NCI-H510A treated with DMSO at 0.1 percent for 48 hours (cell line): ENCODE measurements at regions not wholly inside any gene's neighbourhood (a gene's known extent, or its start where the extent isn't known, plus 50 kb on each side); places are given as distances from the start of the nearest gene placed in this dataset.
A peak's percentile ranks its signal among the peaks of the same experiment; 100 is the strongest.
"Not testable (repeated sequence)": the region's sequence is repeated elsewhere in the genome, so short reads cannot be mapped to it uniquely, and the experiment has no call there.

Experiments
- DNase-seq: peaks from one replicate; lab custom pipeline; 2025; lab: John Stamatoyannopoulos, UW

DNA sequence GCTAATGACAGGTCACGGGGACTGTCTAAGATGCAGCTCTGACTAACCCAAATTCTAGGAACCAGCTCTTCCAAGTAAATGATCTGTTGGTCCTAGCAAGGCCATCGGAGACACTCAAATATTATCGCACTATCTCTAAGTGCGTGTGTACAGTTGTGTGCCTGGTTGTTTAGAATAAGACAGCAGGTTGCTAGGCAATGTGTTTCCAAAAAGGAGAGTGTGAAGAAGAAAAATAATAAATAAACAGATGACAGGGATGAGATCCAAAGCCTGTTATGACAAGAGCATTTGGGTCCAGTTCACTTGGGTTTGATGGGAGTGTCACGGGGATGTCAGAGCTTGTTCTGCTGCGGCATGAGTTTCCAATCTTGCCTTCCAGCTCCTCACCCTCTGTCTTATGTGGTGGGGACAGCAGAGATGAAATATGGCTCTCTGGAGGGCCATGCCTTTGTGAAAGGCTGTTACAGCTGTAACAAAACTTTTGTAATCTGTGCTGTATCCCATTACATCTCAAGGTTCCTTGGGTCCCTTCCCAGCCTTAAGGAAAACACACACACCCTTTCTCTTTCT is 127.5 kb upstream of the TNP1 start:
- DNase-seq = peak; percentile 37

GRCh38 chr2:216985658-216986141 is 125.8 kb upstream of the TNP1 start:
- DNase-seq = peak; percentile 96

DNA sequence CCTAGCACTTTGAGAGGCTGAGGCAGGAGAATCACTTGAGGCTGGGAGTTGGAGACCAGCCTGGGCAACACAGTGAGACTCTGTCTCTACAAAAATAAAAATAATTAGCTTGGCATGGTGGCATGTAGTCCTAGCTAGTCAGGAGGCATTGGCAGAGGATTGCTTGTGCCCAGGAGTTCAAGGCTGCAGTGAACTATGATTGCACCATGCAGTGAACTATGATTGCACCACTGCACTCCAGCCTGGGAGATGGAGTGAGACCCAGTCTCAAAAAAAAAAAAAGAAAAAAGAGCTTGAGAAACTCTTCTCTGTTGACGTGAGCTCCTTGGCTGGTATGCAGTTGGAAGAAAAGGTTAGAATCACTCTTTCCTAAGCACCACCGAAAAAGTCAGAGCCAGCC is 125.1 kb upstream of the TNP1 start:
- peak; percentile 19 for DNase-seq

DNA sequence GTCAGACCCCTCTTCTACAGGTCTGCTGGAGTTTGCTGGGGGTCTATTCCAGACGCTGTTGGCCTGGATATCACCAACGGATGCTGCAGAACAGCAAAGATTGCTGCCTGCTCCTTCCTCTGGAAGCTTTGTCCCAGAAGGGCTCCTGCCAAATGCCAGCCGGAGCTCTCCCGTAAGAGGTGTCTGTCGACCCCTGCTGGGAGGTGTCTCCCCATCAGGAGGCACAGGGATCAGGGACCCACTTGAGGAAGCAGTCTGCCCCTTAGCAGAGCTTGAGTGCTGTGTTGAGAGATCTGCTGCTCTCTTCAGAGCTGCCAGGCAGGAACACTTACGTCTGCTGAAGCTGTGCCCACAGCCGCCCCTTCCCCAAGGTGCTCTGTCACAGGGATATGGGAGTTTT is 122.1 kb upstream of the TNP1 start:
- DNase-seq = not testable (repeated sequence)

- not testable (repeated sequence) for DNase-seq
Measured at GRCh38 chr2:216980510-216980909, 120.6 kb upstream of the TNP1 start.

- no peak for DNase-seq
Measured at GRCh38 chr2:216974321-216975302, 114.7 kb upstream of the TNP1 start.

- no peak for DNase-seq
Measured at GRCh38 chr2:216971593-216971992, 111.7 kb upstream of the TNP1 start.

- DNase-seq = no peak
Measured at GRCh38 chr2:216970359-216970915, 110.6 kb upstream of the TNP1 start.

- no peak for DNase-seq
Measured at GRCh38 chr2:216967889-216968288, 108.0 kb upstream of the TNP1 start.

DNA sequence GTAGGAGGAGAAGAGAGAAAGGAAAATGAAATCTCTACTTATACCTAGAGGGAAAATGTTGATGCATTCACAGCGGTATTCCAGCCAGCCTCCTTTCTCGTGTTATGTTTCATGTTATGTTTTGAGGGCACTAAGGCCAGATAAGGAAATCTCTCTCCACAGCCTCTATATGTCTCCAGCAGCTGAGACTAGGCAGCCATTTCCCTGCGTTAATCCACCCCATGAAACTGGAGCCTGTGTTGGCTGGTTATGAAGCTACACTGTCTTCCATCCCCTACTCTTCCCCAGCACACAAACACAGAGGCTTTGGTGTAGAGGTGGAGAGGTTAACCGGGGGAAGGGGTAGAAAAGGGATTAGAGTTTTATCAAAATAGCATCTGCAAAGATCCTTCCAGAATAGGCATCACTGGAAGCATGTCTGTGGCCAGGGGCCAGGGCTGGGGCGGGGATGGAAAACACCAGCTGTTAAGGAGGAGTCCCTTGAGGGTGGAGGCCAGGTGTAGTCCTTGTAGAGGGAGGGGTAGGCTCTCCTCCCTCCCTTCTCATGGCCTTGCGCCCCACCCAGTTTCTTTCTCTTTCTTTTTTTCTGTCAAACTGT is 100.9 kb upstream of the TNP1 start:
- no peak for DNase-seq

GRCh38 chr2:216959433-216959832 is 99.6 kb upstream of the TNP1 start:
- DNase-seq = no peak

DNA sequence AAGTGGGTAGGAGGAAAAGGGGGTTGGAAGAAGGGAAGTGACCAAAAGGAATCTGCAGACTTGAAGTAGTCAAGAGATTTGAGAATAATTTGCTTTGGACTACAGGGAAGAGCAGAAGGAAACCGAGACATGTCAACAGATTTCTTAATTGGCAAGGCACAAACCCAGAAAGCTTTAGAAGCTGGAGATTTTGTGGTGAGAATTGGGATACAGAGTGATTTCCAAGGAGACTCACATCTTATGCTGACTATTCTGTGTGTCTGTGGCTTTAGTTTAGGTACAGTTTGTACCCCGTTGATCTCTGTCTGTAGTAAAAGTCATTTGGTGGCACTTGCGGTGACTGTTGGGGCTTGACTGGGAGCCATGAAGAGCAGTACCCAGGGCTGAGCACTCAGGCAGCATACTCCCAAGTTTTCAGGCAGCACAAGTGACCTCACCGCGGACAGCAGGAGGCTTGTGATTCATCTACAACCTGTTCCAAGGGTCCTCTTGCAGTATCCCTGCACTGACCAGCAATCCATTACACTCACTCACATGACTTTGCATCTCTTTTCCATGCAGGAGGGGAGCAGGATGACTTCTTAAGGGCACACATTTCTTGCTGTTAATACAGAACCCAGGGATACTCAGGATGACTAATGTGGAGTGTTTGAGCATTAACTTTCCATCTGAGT is 97.1 kb upstream of the TNP1 start:
- no peak for DNase-seq

DNA sequence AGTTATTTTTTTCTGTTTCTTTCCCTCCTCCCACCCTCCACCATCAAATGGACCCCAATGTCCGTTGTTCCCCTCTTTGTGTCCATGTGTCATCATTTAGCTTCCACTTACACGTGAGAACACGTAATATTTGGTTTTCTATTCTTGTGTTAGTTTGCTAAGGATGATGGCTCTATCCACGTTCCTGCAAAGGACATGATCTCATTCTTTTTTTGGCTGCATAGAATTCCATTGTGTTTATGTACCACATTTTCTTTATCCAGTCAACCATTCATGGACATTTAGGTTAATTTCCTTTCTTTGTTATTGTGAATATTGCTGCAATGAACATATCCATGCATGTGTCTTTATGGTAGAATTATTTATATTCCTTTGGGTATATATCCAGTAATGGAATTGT is 91.3 kb upstream of the TNP1 start:
- no peak for DNase-seq

DNA sequence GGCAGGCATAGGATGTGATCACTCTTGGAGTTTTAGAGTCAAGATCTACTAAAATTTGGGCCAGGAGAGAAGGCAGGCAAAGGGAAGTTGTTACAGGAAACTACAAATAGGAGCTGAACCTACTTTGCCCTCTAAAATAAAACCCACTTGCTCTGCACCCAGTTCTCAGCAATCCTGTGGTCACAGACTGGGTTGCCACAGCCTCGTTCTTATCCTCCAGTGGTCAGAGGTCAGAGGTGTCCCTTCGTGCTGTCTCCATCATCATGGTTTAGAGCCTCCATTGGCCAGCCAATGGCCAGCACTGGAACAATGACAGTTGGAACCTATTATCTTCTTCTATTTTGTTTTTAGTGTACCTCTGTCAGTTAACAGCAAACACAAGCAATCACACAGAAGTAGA is 90.7 kb upstream of the TNP1 start:
- DNase-seq = no peak

DNA sequence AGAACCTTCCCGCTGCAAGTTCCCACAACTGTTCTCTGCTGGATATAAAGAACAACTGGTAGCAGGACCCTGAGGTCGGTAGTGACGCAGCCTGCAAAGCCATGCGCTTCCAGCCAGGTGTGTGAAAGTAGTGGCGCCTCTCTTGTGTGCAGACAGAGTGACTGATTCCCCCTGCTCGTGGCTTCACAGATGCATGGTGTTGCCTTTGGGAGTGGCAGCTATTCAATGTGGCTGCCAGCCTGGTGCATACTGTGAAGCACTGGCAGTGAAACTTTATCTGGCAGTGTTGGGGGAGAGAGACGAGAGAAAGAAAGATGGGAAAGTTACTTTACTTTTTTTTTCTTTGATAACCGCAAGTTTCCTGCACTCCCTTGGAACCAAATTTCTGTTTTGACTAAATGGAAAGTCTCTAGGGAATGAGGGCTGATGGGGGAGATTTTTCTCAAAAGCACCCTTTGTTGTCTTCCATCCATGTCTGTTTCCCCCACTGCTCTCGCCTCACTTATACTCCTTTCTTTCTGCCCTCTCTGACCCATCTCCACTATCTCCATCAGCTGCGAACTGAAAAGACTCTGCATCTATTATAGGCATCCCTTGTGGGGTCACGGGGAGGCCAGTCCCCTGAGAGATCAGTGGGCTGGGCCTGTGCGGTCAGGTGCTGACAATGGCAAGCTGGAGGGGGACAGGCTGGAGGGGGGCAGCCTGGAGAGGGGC is 90.0 kb upstream of the TNP1 start:
- no peak for DNase-seq

- no peak for DNase-seq
Measured at GRCh38 chr2:216947055-216947454, 87.2 kb upstream of the TNP1 start.

- no peak for DNase-seq
Measured at GRCh38 chr2:216944733-216945132, 84.9 kb upstream of the TNP1 start.

DNA sequence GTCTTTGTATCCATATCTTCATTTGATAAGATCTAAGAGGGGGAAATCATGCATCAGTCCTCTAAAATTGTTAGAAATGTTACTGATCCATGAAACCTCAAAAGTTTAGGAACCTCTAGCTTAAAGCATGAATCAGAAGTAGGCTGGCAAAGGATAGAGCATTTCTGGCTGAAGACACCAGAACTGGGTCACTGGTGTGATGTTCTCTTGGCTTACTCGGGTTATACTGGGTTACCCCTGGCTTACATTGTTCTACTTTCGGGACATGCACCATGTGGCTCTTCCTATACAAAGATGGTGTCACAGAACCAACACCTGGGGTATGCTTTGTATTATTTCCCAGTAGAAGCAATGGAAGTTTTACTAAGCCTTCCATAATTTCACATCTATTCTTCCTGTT is 83.2 kb upstream of the TNP1 start:
- DNase-seq = no peak

DNA sequence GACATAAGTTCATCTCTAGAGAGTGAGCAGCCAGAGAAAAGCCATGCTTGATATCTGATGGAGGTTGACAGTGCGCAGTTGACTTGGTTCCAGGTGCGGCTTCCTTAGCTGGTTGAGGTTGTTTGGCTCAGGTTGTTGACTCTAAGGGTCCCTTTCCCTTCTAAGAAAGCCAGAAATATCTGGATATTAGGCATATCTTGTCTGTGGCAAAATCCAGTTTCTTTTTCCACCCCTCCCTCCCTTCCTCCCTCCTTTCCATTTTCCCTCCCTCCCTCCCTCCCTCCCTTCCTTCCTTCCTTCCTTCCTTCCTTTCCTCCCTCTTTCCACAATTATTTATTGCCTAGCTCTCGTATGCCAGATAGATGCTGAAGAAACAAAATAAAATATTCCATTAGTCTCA is 82.6 kb upstream of the TNP1 start:
- no peak for DNase-seq

- DNase-seq = no peak
Measured at GRCh38 chr2:216942016-216942415, 82.2 kb upstream of the TNP1 start.

DNA sequence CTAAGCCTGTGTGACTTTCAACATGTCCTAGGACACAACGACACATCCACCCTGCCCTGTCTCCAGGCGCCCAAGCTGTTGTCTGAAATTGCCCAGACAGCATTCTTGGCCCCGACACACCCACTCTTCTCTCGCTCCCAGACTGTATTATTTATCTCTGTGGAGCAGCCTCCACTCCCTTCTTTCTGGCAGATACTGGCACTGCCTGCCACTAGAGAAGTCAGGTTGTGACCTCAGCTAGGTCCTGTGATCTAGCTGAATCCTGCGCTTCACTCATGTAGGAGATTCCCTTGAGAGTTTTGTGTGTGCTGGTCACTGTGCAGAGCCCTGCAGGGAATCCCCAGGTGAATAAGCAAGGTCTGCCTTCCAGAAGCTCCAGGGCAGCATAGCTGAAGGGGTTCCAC is 77.1 kb upstream of the TNP1 start:
- DNase-seq = no peak
